HG03097 (cell line): ENCODE measurements at regions not wholly inside any gene's neighbourhood (a gene's known extent, or its start where the extent isn't known, plus 50 kb on each side); places are given as distances from the start of the nearest gene placed in this dataset.

Source experiments
- ATAC-seq: cut with Tn5 transposase; IDR thresholded peaks from one replicate; pipeline ENCODE4 v1.9.1; 2021; ENCODE audit not compliant: unreplicated experiment, low FRiP score

DNA sequence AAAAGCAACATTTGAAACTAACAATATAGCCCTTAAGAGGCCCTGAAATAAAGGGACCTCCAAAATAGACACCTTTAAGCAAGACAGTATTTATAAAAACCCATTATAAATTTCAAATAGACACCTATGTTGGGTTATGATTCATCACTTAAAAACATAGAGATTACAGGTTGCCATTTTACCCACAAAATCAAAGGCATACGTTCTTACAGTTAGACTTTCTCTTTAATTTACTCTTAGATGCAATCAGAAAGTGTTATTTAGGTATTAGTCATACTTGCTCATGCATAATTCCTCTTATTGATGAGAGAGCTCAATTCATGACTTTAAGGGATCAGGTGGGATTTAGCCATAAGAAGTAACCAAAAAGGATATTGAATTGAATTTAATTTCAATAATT is 51.5 kb upstream of the TMEM200A start:
- ATAC-seq = no peak

DNA sequence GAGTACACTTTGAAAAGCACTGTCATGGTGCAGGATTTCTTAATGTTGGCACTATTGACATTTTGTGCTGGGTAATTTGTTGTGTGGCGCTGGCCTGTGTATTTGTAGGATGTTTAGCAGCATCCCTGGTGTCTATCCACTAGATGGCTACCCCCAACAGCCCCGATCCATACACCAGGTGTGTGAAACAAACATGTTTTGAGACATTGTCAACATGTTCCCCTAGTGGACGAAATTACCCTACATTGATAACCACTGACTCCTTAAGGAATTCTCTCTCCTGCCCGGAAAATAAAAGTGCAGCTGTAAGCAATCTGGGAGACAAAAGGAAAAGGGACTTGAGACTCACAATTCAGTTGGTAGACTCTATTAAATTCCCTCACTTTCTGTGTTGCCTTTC is 52.6 kb upstream of the TMEM200A start:
- no peak for ATAC-seq

DNA sequence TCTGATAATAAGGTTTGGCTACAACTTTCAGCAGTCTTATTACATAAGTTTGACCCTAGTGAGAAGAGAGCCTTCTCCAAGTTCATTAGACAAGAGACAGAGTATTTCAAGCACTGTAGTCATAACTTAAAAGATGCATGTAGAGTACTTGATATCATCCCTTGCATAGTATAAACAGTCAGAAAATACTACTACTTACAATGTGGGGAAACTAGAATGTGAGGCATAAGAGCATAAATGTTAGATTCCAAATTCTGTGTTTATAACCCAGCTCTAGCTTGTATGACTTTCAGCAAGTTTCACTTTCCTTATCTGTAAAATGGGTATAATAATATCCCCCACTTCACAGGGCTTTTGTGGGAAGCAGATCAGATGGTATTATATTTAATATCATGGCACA is 56.8 kb upstream of the TMEM200A start:
- ATAC-seq = no peak

DNA sequence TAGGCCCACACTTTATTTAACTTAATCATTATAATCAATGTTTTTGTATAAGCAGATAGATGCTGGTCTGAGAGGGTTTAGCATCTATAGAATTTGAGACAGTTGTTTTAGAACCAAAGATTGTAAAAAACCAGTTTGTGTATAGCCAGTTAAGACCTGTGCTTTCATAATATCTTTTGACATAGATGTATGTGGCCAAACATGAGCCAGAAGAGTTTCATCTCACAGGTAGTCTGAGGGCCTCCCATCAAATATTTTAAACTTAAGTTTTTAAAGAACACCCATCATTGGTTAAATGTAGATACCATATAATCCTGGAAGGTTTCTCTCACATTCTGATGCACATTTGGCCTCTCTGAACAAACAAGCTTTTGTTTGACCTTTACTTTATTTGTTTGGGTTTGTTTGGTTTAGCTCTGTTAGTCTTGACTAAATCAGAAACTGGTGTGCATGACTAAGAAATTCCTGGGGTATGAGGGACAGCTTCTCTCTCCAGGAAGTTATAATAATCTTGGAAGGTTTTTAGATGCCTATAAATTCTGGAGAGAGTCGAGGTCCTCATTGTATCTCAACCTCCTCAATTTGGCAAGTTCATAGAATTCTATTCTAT is 58.0 kb upstream of the TMEM200A start:
- no peak for ATAC-seq

DNA sequence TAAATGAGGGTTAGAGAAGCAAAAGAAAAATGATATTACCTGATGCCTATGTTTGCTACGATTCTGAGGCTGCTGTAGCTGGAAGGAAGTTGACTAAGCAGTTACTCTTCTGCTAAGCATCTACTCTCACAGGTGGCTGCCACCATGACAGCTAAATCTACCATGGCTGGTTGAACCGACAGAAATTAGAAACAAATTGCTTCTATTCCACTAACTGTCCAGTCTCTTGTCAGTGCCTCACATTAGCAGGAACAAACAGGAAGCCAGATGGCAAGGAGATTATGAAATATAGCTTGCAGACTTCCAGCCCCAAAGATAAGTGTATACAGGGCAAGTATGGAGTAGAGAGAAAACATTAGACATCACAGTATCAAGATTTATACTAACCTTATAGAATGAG is 59.4 kb upstream of the TMEM200A start:
- no peak for ATAC-seq

DNA sequence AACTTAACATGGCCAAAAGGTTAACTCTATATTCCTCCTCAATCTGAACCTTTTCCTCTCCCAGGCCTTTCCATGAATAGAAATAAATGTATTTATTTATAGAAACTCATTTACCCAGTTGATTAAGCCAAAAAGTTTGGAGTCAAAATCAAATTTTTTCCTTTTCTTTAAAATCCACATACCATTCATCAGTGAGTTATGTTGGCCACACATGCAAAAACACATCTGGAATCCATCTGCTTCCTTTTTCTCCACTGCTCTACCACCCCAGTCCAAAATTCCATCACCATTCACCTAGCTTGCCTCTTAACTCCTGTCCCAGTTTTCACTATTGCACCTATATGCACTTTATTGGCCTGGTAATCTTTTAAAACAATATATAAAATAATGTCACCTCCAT is 62.4 kb upstream of the TMEM200A start:
- no peak for ATAC-seq

DNA sequence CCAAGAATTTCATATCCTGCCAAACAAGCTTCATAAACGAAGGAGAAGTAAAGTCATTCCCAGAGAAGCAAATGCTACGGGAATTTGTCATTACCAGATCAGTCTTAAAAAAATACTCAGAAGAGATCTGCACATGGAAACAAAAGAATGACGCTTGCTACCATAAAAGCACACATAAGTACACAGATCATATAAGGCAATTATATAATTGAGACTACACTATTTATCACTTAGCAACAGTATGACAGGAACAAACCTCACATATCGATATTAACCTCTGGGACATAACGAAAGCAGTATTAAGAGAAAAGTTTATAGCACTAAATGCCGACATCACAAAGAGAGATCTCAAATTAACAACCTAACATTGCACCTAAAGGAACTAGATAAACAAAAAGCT is 67.6 kb upstream of the TMEM200A start:
- no peak for ATAC-seq

DNA sequence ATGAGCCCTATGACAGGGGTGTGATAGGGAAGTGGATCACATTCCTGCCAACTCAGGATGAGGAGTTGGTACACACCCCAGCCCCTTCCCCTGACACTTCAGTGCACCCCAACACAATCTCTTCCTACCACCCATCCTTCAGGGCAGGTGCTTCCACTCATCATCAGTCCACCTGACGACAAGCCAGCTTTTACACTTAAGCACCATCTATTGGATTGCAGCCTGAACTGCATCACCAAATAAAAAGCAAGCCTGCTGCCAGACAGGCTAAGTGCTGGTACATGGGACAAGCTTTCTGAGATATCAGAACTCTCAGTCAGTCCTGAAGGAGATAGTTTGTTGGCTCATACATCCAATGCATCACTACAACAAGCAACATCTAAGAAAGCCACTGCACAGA is 69.0 kb upstream of the TMEM200A start:
- ATAC-seq = no peak

DNA sequence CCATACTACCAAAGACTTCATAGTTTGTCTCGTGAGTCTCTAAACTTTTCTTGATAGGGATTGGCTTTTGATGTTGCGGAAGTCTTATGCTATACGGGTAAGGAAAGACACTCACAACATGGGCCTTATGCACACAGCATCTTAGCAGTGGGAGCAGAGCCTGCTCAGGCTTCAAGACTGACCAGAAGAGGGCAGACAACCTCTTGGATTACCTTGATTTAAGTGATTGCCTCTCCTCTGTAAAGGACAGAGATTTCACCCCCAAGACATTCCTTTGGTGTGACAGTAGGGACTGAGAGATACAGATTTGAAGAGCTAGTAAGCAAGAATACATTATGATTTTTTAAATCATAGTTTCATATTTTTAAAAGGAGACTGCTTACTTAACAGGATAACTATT is 71.0 kb upstream of the SAMD3 start:
- no peak for ATAC-seq

DNA sequence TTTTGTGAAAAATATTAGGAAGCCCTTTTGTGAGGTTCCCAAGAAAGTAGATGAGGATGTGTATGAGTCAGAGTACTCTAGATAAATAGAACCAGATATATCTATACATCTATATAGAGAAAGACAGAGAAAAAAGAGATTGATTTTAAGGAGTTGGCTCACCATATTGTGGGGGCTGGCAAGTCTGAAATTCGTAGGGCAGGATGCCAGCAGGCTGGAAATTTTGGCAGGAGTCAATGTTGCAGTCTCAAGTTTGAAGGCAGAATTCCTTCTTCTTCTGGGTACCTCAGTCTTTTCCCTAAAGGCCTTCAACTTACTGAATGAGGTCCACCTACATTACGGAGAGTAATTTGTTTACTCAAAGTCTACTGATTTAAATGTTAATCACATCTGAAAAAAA is 65.3 kb upstream of the SAMD3 start:
- ATAC-seq = no peak

DNA sequence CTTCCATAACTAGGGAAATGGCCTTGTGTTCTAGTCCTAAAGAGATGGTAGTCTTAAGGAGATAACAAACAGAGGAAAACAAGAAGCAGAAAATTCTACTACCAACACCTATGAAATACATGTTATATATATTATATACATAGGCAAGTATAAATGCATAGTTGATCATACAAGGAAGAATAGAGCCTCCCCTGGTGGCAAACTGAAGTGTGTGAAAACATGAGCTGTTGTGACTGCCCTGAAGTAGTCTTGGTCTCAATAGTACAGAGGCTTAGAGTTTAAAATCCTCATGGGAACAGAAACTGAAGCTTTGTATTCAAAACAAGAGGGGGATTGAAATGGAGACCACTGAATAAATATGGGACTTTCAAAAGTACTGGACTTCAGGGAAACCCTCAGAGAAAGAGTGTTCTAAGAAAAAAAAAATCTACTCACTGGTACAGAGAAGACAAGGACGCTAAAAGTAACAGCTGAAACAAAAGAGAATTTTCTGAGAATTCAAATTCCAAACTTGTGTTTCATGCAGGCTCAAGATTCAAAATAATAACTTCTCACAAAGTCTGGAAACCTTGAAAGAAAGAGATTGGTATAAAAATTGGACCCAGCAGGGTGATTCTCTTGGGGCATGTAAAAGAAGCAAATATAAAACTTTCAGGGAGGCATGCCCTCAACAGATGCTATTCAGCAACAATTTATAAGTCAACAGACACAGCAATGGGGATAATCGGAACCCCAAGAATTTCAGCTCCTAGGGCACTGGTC is 59.7 kb upstream of the SAMD3 start:
- ATAC-seq = peak; percentile 67

DNA sequence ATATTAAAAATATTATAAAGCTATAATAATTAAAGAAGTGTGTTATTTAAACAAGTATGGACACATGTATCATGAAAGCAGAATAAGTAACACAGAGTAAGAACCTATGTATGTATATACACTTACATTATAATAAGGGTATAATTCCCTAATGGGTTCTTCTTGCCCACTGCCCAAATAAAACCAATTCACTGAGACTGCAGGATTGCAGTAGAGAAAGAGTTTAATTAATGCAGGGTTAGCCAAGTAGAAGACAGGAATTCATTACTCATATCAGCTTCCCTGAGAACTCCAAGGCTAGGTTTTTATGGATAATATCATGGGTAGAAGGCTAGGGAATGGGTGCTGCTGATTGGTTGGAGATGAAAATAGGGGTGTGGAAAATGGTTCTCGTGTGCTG is 53.8 kb upstream of the SAMD3 start:
- ATAC-seq = no peak

DNA sequence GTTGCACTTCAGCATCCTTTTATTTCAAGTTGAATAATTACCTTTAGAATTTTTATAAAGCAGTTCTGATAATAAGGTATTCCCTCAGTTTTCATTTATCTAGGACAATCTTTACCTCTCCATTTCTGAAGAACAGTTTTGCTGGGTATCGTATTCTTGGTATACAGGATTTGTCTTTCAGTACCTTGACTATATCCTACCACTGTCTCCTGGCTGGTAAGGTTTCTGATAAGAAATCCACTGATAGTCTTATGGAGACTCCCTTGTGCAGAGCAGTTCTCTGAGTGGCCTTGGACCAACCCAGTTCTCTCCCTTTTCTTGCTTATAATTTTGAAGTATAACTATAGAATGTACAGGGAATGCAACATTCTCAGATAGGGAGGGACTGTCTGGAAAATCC is 51.3 kb upstream of the SAMD3 start:
- no peak for ATAC-seq
